ENCODE measurements at regions not wholly inside any gene's neighbourhood (a gene's known extent, or its start where the extent isn't known, plus 50 kb on each side); places are given as distances from the start of the nearest gene placed in this dataset.
"Not testable (repeated sequence)": the region's sequence is repeated elsewhere in the genome, so short reads cannot be mapped to it uniquely, and the experiment has no call there.

- Histone ChIP-seq H3K27ac (no peak overlapping the region), H3K4me3 (no peak overlapping the region), H3K36me3 (no peaks in the 10 kb centered on the region), H3K4me1 (peaks cover 3% of the 10 kb centered on the region), H3K27me3 (no peaks in the 10 kb centered on the region), H3K9me3 (no peaks in the 10 kb centered on the region)
- DNase-seq (ENCODE audit: low spot score in 2 of 2), result no peak
- TF ChIP-seq EP300 (IDR thresholded peaks at IDR 0.05), result no peak
- TF ChIP-seq POLR2A (IDR thresholded peaks at IDR 0.05), result no peak
- TF ChIP-seq POLR2AphosphoS5 (IDR thresholded peaks at IDR 0.05), result no peak
- 67% methylated on average over 1 of the region's 1 CpG for WGBS
Observed at GRCh38 chr7:85285527-85285926, 98.7 kb upstream of the SEMA3D start.

- WGBS, result 73% methylated on average over 5 of the region's 5 CpGs
- Histone ChIP-seq H3K9me3 (no peaks in the 10 kb centered on the region), H3K27ac (no peak overlapping the region), H3K4me1 (no peaks in the 10 kb centered on the region), H3K4me3 (no peak overlapping the region), H3K36me3 (no peaks in the 10 kb centered on the region), H3K27me3 (no peaks in the 10 kb centered on the region)
- TF ChIP-seq POLR2AphosphoS5 (IDR thresholded peaks at IDR 0.05) (no peak), POLR2A (IDR thresholded peaks at IDR 0.05) (no peak), CTCF (IDR thresholded peaks at IDR 0.05) (no peak), EP300 (IDR thresholded peaks at IDR 0.05) (no peak)
- no peak for DNase-seq (ENCODE audit: low spot score in 2 of 2)
Observed at GRCh38 chr7:85275204-85275603, 88.3 kb upstream of the SEMA3D start.

GRCh38 chr7:85274454-85274853 lies 87.6 kb upstream of the SEMA3D start:
- no peak for DNase-seq (ENCODE audit: low spot score in 2 of 2)
- no peaks in the 10 kb centered on the region for H3K27me3 ChIP-seq
- no peaks in the 10 kb centered on the region for H3K9me3 ChIP-seq
- H3K4me3 ChIP-seq, result no peak overlapping the region
- H3K36me3 ChIP-seq, result no peaks in the 10 kb centered on the region
- no peak overlapping the region for H3K27ac ChIP-seq
- 43% methylated on average over 1 of the region's 1 CpG for WGBS
- H3K4me1 ChIP-seq, result no peaks in the 10 kb centered on the region
- TF ChIP-seq POLR2A (IDR thresholded peaks at IDR 0.05) (no peak), EP300 (IDR thresholded peaks at IDR 0.05) (no peak), CTCF (IDR thresholded peaks at IDR 0.05) (no peak), POLR2AphosphoS5 (IDR thresholded peaks at IDR 0.05) (no peak)

- Histone ChIP-seq H3K4me3 (no peak overlapping the region), H3K9me3 (no peaks in the 10 kb centered on the region), H3K27ac (no peak overlapping the region), H3K4me1 (no peaks in the 10 kb centered on the region), H3K36me3 (no peaks in the 10 kb centered on the region), H3K27me3 (no peaks in the 10 kb centered on the region)
- no peak for DNase-seq (ENCODE audit: low spot score in 2 of 2)
- 39% methylated on average over 6 of the region's 6 CpGs for WGBS
- TF ChIP-seq EP300 (IDR thresholded peaks at IDR 0.05) (no peak), POLR2AphosphoS5 (IDR thresholded peaks at IDR 0.05) (no peak), POLR2A (IDR thresholded peaks at IDR 0.05) (no peak), CTCF (IDR thresholded peaks at IDR 0.05) (no peak)
Observed at GRCh38 chr7:85262891-85263290, 76.0 kb upstream of the SEMA3D start.

- no peak for TF ChIP-seq POLR2AphosphoS5 (IDR thresholded peaks at IDR 0.05)
- no peak for TF ChIP-seq EP300 (IDR thresholded peaks at IDR 0.05)
- no peaks in the 10 kb centered on the region for H3K9me3 ChIP-seq
- H3K4me3 ChIP-seq, result no peak overlapping the region
- WGBS, result 65% methylated on average over 2 of the region's 2 CpGs
- H3K4me1 ChIP-seq, result no peaks in the 10 kb centered on the region
- no peak for DNase-seq (ENCODE audit: low spot score in 2 of 2)
- H3K27ac ChIP-seq, result no peak overlapping the region
- H3K27me3 ChIP-seq, result no peaks in the 10 kb centered on the region
- no peaks in the 10 kb centered on the region for H3K36me3 ChIP-seq
Observed at GRCh38 chr7:85261336-85261735, 74.5 kb upstream of the SEMA3D start.

- H3K27me3 ChIP-seq; H3K36me3 ChIP-seq; H3K4me3 ChIP-seq; H3K9me3 ChIP-seq; DNase-seq (ENCODE audit: low spot score in 2 of 2); H3K27ac ChIP-seq; H3K4me1 ChIP-seq: not testable (repeated sequence)
- 87% methylated on average over 19 of the region's 19 CpGs for WGBS
Observed at GRCh38 chr7:85249787-85250186, 62.9 kb upstream of the SEMA3D start.

GRCh38 chr7:85239109-85239508 lies 52.3 kb upstream of the SEMA3D start:
- Histone ChIP-seq H3K4me3 (no peak overlapping the region), H3K36me3 (no peaks in the 10 kb centered on the region), H3K27me3 (no peaks in the 10 kb centered on the region), H3K4me1 (no peaks in the 10 kb centered on the region), H3K9me3 (no peaks in the 10 kb centered on the region), H3K27ac (no peak overlapping the region)
- WGBS, result 41% methylated on average over 4 of the region's 4 CpGs
- TF ChIP-seq POLR2A (IDR thresholded peaks at IDR 0.05), result no peak
- no peak for TF ChIP-seq EP300 (IDR thresholded peaks at IDR 0.05)
- TF ChIP-seq POLR2AphosphoS5 (IDR thresholded peaks at IDR 0.05), result no peak
- no peak for TF ChIP-seq CTCF (IDR thresholded peaks at IDR 0.05)
- no peak for DNase-seq (ENCODE audit: low spot score in 2 of 2)
